Upper lobe of right lung (tissue), 1 donor: ENCODE measurements at regions not wholly inside any gene's neighbourhood (a gene's known extent, or its start where the extent isn't known, plus 50 kb on each side); places are given as distances from the start of the nearest gene placed in this dataset.

Experiments used
- ATAC-seq: fragments of 200-7000 bp; cut with Tn5 transposase; one replicate; pipeline ENCODE4 v1.9.1; 2020; ENCODE audit warnings: mild to moderate bottlenecking, moderate library complexity
- DNase-seq: peaks from one replicate; pipeline ENCODE4 v3.0.0-alpha.2; 2020
- H3K27ac ChIP-seq: fragments of 200-600 bp; one replicate; pipeline ENCODE4 v1.8.0; 2022
- H3K27me3 ChIP-seq: fragments of 200-600 bp; one replicate; pipeline ENCODE4 v1.8.0; 2022; ENCODE audit warnings: mild to moderate bottlenecking
- H3K36me3 ChIP-seq: fragments of 200-600 bp; one replicate; pipeline ENCODE4 v1.8.0; 2022
- H3K4me1 ChIP-seq: fragments of 200-600 bp; one replicate; pipeline ENCODE4 v1.8.0; 2022
- H3K4me3 ChIP-seq: fragments of 200-600 bp; one replicate; pipeline ENCODE4 v1.8.0; 2022; ENCODE audit warnings: mild to moderate bottlenecking
- H3K9me3 ChIP-seq: fragments of 200-600 bp; one replicate; pipeline ENCODE4 v1.8.0; 2022
- CTCF ChIP-seq: fragments of 200-600 bp; IDR thresholded peaks from one replicate; pipeline ENCODE4 v1.8.0; 2022; ENCODE audit warnings: antibody characterized with exemption
- intact Hi-C: fragments of 100-400 bp; cut with DNase I; formaldehyde crosslinking; loops from one replicate; pipeline ENCODE4 v1.11.0; 2022
- donor health status: DM: no; HTN: yes; CAD: no; lungs with severe emphysema.

DNA sequence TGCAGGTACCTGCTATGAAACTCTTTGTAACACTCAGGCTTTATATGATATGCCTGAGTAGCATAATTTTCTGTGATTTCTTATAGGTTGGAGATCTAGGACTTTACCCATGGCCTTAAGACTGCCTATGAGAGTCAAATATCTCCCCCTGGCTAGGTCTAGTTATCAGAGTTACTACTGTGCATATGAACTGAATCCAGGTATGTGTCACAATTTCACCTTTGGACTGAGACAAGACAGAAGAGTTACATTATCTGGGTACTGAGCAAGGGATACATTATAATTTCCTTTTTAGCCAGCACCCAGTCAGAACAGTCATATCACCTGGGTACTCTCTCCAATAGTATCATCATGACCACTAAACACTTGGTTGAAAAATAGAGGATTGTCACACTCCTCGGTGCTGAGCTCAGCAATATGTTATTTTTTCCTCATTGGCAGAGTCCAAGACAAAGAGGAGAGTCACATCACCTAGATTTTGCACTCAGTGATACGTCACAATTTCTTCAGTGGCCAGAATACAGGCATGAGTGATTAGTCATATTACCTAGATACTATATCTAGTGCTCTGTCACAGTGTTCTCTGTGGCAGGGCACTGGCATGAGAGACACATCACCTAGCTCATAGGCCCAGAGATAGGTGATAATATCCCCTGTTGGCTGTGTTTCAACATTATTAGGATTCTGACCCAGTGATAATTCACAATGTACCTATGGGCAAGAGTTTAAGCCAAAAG, 1027.6 kb upstream of the AMELY start:
- Histone ChIP-seq H3K4me3 (no peak overlapping the region), H3K27me3 (no peaks in the 10 kb centered on the region), H3K27ac (no peak overlapping the region), H3K36me3 (no peaks in the 10 kb centered on the region), H3K9me3 (no peaks in the 10 kb centered on the region), H3K4me1 (no peaks in the 10 kb centered on the region)
- DNase-seq (no peak), ATAC-seq (no peak)
- no peak for TF ChIP-seq CTCF
- intact Hi-C loops = no loop called here

- no peak overlapping the region for H3K27ac ChIP-seq
- no peak overlapping the region for H3K4me3 ChIP-seq
- H3K27me3 ChIP-seq = no peaks in the 10 kb centered on the region
- no peak for TF ChIP-seq CTCF
- no peaks in the 10 kb centered on the region for H3K36me3 ChIP-seq
- H3K9me3 ChIP-seq = no peaks in the 10 kb centered on the region
- DNase-seq (no peak), ATAC-seq (no peak)
- intact Hi-C loops = no loop called here
- H3K4me1 ChIP-seq = no peaks in the 10 kb centered on the region
These were observed 1025.3 kb upstream of the AMELY start for GRCh38 chrY:7936831-7937230.

- Histone ChIP-seq H3K4me1 (no peaks in the 10 kb centered on the region), H3K27me3 (no peaks in the 10 kb centered on the region), H3K27ac (no peak overlapping the region), H3K36me3 (no peaks in the 10 kb centered on the region), H3K9me3 (no peaks in the 10 kb centered on the region), H3K4me3 (no peak overlapping the region)
- intact Hi-C loops = no loop called here
- no peak for TF ChIP-seq CTCF
- ATAC-seq (no peak), DNase-seq (no peak)
These were observed 1024.5 kb upstream of the AMELY start for GRCh38 chrY:7936046-7936445.

DNA sequence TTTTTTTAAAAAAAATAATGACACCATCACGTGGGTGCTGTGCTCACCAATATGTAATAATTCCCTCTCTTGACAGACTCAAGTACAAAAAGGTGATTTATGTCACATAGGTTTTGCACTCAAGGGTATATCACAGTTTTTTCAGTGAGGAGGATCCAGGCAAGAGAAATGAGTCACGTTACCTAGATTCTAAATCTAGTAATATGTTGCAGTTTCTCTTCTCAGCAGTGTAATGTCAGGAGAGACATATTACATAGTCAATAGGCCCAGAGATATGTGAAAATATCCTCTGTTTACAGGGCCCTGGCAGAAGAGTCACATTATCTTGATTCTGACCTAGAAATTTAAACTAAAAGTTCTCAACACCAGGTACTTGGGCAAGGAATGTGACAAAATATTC, 1024.1 kb upstream of the AMELY start:
- no peak overlapping the region for H3K27ac ChIP-seq
- no peaks in the 10 kb centered on the region for H3K4me1 ChIP-seq
- no peaks in the 10 kb centered on the region for H3K36me3 ChIP-seq
- H3K27me3 ChIP-seq = no peaks in the 10 kb centered on the region
- no peak for ATAC-seq
- no peak overlapping the region for H3K4me3 ChIP-seq
- H3K9me3 ChIP-seq = no peaks in the 10 kb centered on the region
- TF ChIP-seq CTCF = no peak
- intact Hi-C loops = no loop called here
- DNase-seq = no peak

GRCh38 chrY:7932424-7932823, 1020.9 kb upstream of the AMELY start:
- ATAC-seq (no peak), DNase-seq (no peak)
- H3K4me3 ChIP-seq = no peak overlapping the region
- TF ChIP-seq CTCF = no peak
- intact Hi-C loops = no loop called here
- no peaks in the 10 kb centered on the region for H3K9me3 ChIP-seq
- H3K36me3 ChIP-seq = no peaks in the 10 kb centered on the region
- no peaks in the 10 kb centered on the region for H3K4me1 ChIP-seq
- H3K27ac ChIP-seq = no peak overlapping the region
- H3K27me3 ChIP-seq = no peaks in the 10 kb centered on the region

DNA sequence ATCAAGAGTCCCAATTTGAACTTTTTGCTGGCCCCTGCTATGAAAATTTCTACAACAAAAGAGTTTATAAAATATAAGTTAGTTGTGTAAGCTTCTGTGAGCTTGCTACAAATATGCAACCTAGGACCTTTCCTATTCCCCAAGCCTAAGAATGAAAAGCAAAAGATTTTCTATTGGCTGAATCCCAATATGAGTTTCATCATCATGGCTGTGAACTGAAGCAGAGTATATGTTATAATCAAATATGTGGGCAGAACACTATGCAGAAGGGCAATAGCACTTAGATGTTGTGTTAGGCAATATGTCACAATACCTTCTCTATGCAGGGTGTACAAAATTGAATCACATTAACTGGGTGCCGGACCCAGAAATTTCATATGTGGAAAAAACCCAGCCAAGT, 1018.3 kb upstream of the AMELY start:
- H3K36me3 ChIP-seq = no peaks in the 10 kb centered on the region
- no peak overlapping the region for H3K27ac ChIP-seq
- ATAC-seq = no peak
- no peak for TF ChIP-seq CTCF
- intact Hi-C loops = no loop called here
- H3K27me3 ChIP-seq = no peaks in the 10 kb centered on the region
- H3K4me1 ChIP-seq = no peaks in the 10 kb centered on the region
- H3K9me3 ChIP-seq = no peaks in the 10 kb centered on the region
- no peak overlapping the region for H3K4me3 ChIP-seq
- DNase-seq = no peak
